HFFc6 (cell line): ENCODE measurements at regions not wholly inside any gene's neighbourhood (a gene's known extent, or its start where the extent isn't known, plus 50 kb on each side); places are given as distances from the start of the nearest gene placed in this dataset.
"Not testable (repeated sequence)": the region's sequence is repeated elsewhere in the genome, so short reads cannot be mapped to it uniquely, and the experiment has no call there.

Source experiments
- DNase-seq: peaks from one replicate; pipeline ENCODE4 v3.0.0-alpha.2; 2018
- H3K27ac Mint-ChIP-seq: 2 replicates; pipeline ENCODE4 v1.8.0; 2020; ENCODE audit warnings: mild to moderate bottlenecking, mixed read lengths
- H3K27me3 Mint-ChIP-seq: 2 replicates; pipeline ENCODE4 v1.8.0; 2021; ENCODE audit warnings: mild to moderate bottlenecking, moderate library complexity, mixed read lengths; ENCODE audit not compliant: insufficient read depth
- H3K36me3 Mint-ChIP-seq: 2 replicates; pipeline ENCODE4 v1.8.0; 2021; ENCODE audit warnings: low read depth, mixed read lengths
- H3K4me1 Mint-ChIP-seq: 2 replicates; pipeline ENCODE4 v1.8.0; 2020; ENCODE audit warnings: low read depth, mixed read lengths
- H3K4me3 Mint-ChIP-seq: 2 replicates; pipeline ENCODE4 v1.8.0; 2020; ENCODE audit warnings: mild to moderate bottlenecking, moderate library complexity, mixed read lengths
- H3K9me3 Mint-ChIP-seq: 2 replicates; pipeline ENCODE4 v1.8.0; 2020; ENCODE audit warnings: mild to moderate bottlenecking, mixed read lengths
- TF ChIP-seq, protein P1 (sequence below): fragments of 200-600 bp; sonication (generic); IDR thresholded peaks from 2 replicates; pipeline ENCODE4 v1.5.0; 2021; ENCODE audit warnings: antibody characterized with exemption, mild to moderate bottlenecking

DNA sequence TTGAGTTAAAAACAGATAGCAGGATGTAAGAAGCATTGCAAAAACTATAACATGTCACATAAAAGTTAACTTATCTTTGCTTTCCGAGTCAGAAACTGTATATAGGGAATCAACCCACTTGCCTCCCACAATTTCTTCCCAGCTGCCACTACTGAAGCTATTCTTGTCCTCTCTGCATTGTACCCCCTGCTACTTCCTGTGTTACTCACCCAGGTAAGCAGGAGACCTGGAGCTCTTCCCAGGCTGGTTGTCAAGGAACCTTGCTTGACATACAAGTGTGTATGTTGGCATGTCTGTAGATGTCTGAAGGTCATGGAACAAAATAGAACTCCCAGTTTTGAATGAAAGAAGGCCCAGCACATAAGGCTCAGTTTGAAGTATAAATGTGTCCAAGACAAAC is 74.3 kb upstream of the LRRC4C start:
- H3K27me3 Mint-ChIP-seq, result no peaks in the 10 kb centered on the region; the same call in 1 of the 2 replicates
- no peak for DNase-seq
- TF ChIP-seq, protein P1, sequence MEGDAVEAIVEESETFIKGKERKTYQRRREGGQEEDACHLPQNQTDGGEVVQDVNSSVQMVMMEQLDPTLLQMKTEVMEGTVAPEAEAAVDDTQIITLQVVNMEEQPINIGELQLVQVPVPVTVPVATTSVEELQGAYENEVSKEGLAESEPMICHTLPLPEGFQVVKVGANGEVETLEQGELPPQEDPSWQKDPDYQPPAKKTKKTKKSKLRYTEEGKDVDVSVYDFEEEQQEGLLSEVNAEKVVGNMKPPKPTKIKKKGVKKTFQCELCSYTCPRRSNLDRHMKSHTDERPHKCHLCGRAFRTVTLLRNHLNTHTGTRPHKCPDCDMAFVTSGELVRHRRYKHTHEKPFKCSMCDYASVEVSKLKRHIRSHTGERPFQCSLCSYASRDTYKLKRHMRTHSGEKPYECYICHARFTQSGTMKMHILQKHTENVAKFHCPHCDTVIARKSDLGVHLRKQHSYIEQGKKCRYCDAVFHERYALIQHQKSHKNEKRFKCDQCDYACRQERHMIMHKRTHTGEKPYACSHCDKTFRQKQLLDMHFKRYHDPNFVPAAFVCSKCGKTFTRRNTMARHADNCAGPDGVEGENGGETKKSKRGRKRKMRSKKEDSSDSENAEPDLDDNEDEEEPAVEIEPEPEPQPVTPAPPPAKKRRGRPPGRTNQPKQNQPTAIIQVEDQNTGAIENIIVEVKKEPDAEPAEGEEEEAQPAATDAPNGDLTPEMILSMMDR, result no peak
- no peak overlapping the region for H3K4me3 Mint-ChIP-seq
- no peaks in the 10 kb centered on the region for H3K4me1 Mint-ChIP-seq
- H3K27ac Mint-ChIP-seq, result no peak overlapping the region
- H3K36me3 Mint-ChIP-seq, result no peaks in the 10 kb centered on the region
- H3K9me3 Mint-ChIP-seq, result peaks cover 35% of the 10 kb centered on the region

DNA sequence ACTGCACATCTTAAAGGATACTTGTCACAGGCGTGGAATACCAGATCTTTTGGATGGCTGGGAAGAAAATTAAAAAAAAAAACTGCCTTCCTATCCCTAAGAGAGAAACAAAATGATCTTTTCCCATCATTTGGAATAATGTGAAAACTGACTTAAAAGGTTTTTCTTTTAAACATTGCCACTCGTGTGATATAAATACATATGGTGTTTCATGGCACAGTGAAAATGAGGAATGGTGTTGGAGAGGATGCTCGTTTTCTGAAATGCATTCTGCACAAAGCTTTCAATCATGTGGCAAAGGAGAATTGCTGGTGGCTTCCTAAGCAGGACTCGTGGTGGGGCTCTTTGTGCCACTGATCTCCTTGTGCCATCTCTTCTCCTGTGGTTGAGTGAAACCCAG is 74.9 kb upstream of the LRRC4C start:
- TF ChIP-seq, protein P1, result no peak
- Mint-ChIP-seq H3K4me3 (no peak overlapping the region), H3K4me1 (no peaks in the 10 kb centered on the region), H3K9me3 (peaks cover 36% of the 10 kb centered on the region), H3K27me3 (no peaks in the 10 kb centered on the region; the same call in 1 of the 2 replicates), H3K36me3 (no peaks in the 10 kb centered on the region), H3K27ac (no peak overlapping the region)
- no peak for DNase-seq

DNA sequence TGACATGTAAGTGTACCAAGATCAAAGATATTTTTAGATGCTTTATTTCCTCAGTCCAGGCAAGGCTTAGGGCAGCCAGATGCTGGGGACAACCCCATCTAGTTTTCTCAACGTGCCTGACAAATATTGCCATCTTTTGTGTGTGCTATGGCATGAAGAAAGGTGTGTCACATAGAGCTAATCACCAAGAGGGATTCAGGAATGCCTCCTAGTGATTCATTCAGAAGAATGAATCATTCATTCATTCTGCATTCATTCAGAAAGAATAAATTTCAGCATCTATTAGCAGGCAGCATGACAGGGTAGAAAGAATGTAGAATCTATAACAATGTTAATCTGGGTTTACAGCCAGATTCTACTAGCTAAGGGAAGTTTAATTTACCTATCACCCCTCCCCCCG is 75.4 kb upstream of the LRRC4C start:
- TF ChIP-seq, protein P1, result no peak
- no peaks in the 10 kb centered on the region for H3K36me3 Mint-ChIP-seq
- H3K27me3 Mint-ChIP-seq, result no peaks in the 10 kb centered on the region; the same call in 1 of the 2 replicates
- H3K27ac Mint-ChIP-seq, result no peak overlapping the region
- H3K9me3 Mint-ChIP-seq, result peaks cover 36% of the 10 kb centered on the region
- no peak overlapping the region for H3K4me3 Mint-ChIP-seq
- DNase-seq, result no peak
- no peaks in the 10 kb centered on the region for H3K4me1 Mint-ChIP-seq

DNA sequence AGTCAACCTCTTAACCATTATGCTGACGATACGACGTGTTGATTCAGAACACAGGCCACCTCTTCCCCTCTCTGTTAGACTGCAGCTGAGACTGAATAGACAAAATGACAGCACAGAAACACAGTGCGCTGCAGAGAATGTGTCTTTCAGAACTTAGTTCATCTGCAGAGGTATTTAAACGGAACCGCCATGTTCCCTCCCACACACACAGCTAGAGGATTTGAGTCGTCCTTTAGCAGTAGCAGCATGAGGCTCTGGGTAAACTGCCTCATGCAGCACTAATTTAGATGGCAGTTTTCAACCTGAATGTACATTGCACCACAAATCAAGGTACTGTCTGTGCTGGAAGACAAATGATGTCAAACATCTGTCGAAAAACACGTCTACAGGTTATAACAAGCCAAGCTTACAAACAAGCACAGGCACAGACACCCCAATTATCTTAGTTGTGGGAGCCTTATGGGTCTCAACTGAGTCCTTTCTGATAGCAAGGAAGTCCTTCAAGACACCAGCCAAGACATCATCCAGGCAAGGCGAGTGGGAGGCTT is 76.6 kb upstream of the LRRC4C start:
- no peaks in the 10 kb centered on the region for H3K36me3 Mint-ChIP-seq
- no peak overlapping the region for H3K4me3 Mint-ChIP-seq
- DNase-seq, result no peak
- H3K27me3 Mint-ChIP-seq, result no peaks in the 10 kb centered on the region; the same call in none of the 2 replicates
- no peaks in the 10 kb centered on the region for H3K4me1 Mint-ChIP-seq
- H3K9me3 Mint-ChIP-seq, result peaks cover 41% of the 10 kb centered on the region
- TF ChIP-seq, protein P1, result no peak
- no peak overlapping the region for H3K27ac Mint-ChIP-seq

DNA sequence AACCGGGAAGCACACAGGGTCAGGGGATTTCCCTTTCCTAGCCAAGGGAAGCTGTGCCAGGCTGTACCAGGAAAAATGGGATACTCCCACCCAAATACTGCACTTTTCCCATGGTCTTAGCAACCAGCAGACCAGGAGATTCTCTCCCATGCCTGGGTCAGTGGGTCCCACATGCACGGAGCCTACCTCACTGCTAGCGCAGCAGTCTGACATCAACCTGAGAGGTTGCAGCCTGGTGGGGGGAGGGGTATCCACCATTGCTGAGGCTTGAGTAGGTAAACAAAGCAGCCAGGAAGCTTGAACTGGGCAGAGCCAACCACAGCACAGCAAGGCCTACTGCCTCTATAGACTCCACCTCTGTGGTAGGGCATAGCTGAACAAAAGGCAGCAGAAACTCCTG is 85.5 kb upstream of the LRRC4C start:
- H3K4me3 Mint-ChIP-seq, H3K36me3 Mint-ChIP-seq, H3K4me1 Mint-ChIP-seq, H3K27me3 Mint-ChIP-seq, H3K27ac Mint-ChIP-seq, DNase-seq: not testable (repeated sequence)
- H3K9me3 Mint-ChIP-seq, result peaks cover 51% of the 10 kb centered on the region

DNA sequence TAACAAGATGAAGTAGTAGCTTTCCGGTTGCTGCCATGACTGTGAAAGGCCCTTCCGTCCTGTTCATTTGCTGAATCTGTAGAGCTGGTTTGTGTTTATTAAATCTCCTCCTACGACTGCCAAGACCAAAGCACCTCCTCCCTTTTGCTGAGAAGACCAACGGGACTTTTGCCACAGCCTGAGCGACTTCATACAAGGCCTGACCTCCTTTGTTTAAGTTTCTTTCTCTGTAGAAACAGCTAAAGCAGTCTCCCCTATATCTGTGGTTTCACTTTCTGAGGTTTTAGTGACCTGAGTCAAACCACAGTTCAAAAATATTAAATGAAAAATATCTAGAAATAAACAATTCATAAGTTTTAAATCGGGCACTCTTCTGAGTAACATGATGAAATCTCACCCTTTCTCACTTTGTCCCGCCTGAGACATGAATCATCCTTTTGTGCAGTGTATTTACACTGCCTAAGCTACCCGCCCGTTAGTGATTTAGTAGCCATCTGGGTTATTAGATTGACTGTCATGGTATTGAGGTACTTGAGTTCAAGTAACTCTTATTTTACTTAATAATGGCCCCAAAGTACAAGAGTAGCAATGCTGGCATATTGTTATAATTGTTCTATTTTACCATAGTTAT is 119.1 kb upstream of the LRRC4C start:
- Mint-ChIP-seq H3K4me1 (no peaks in the 10 kb centered on the region), H3K4me3 (no peak overlapping the region), H3K27me3 (no peaks in the 10 kb centered on the region), H3K36me3 (no peaks in the 10 kb centered on the region; the same call in 1 of the 2 replicates), H3K9me3 (peaks cover 20% of the 10 kb centered on the region), H3K27ac (no peak overlapping the region)
- no peak for DNase-seq
- TF ChIP-seq, protein P1, result no peak
